Stimulated activated CD4-positive, alpha-beta T cell treated with anti-CD3 and anti-CD28 coated beads, Interleukin-15, amount 100 ng/mL, for 48 hours (primary cell): ENCODE measurements at regions not wholly inside any gene's neighbourhood (a gene's known extent, or its start where the extent isn't known, plus 50 kb on each side); places are given as distances from the start of the nearest gene placed in this dataset.
"Not testable (repeated sequence)": the region's sequence is repeated elsewhere in the genome, so short reads cannot be mapped to it uniquely, and the experiment has no call there.

ENCODE experiments used
- DNase-seq, 2 donors: peaks; one replicate each; pipeline ENCODE4 v3.0.0-alpha.2; 2020; ENCODE audit warnings: low read depth in 2 of 2

- DNase-seq, result no peak
Observed at GRCh38 chr12:58009405-58010195, 68.2 kb downstream of the ATP23 start.

- no peak for DNase-seq
Observed at GRCh38 chr12:58011676-58012075, 70.3 kb downstream of the ATP23 start.

- DNase-seq, result not testable (repeated sequence)
Observed at GRCh38 chr12:58022379-58023020, 81.1 kb downstream of the ATP23 start.

- DNase-seq, result no peak
Observed at GRCh38 chr12:58025431-58025830, 84.1 kb downstream of the ATP23 start.

- DNase-seq, result no peak
Observed at GRCh38 chr12:58026426-58026825, 85.1 kb downstream of the ATP23 start.

- DNase-seq, result no peak
Observed at GRCh38 chr12:58026897-58027891, 85.8 kb downstream of the ATP23 start.

- no peak for DNase-seq
Observed at GRCh38 chr12:58028294-58028693, 86.9 kb downstream of the ATP23 start.

GRCh38 chr12:58029260-58029659, 87.9 kb downstream of the ATP23 start:
- DNase-seq, result no peak

GRCh38 chr12:58030566-58031279, 89.4 kb downstream of the ATP23 start:
- DNase-seq, result no peak

- no peak for DNase-seq
Observed at GRCh38 chr12:58032156-58032555, 90.8 kb downstream of the ATP23 start.

- no peak for DNase-seq
Observed at GRCh38 chr12:58033831-58034230, 92.5 kb downstream of the ATP23 start.

GRCh38 chr12:58034311-58034710, 92.9 kb downstream of the ATP23 start:
- DNase-seq, result no peak

- DNase-seq, result no peak
Observed at GRCh38 chr12:58034712-58035111, 93.3 kb downstream of the ATP23 start.

- no peak for DNase-seq
Observed at GRCh38 chr12:58041441-58041840, 100.1 kb downstream of the ATP23 start.

- no peak for DNase-seq
Observed at GRCh38 chr12:58044966-58045365, 103.6 kb downstream of the ATP23 start.

- no peak for DNase-seq
Observed at GRCh38 chr12:58046271-58046670, 104.9 kb downstream of the ATP23 start.

- no peak for DNase-seq
Observed at GRCh38 chr12:58051378-58051777, 110.0 kb downstream of the ATP23 start.

GRCh38 chr12:58064666-58065065, 123.3 kb downstream of the ATP23 start:
- no peak for DNase-seq

GRCh38 chr12:58066296-58066695, 124.9 kb downstream of the ATP23 start:
- no peak for DNase-seq

- DNase-seq, result no peak
Observed at GRCh38 chr12:58067610-58068387, 126.4 kb downstream of the ATP23 start.

GRCh38 chr12:58068706-58069105, 127.3 kb downstream of the ATP23 start:
- DNase-seq, result no peak
